GM21447 (cell line): ENCODE measurements at regions not wholly inside any gene's neighbourhood (a gene's known extent, or its start where the extent isn't known, plus 50 kb on each side); places are given as distances from the start of the nearest gene placed in this dataset.
"Not testable (repeated sequence)": the region's sequence is repeated elsewhere in the genome, so short reads cannot be mapped to it uniquely, and the experiment has no call there.

ENCODE experiments used
- ATAC-seq: cut with Tn5 transposase; IDR thresholded peaks from one replicate; pipeline ENCODE4 v1.9.1; 2021; ENCODE audit not compliant: unreplicated experiment

GRCh38 chr18:49731860-49732311 lies 81.4 kb downstream of the ACAA2 start:
- ATAC-seq, result no peak

GRCh38 chr18:49731421-49731841 lies 81.9 kb downstream of the ACAA2 start:
- no peak for ATAC-seq

- ATAC-seq, result no peak
Measured at GRCh38 chr18:49730951-49731391, 82.4 kb downstream of the ACAA2 start.

GRCh38 chr18:49728542-49728941 lies 84.8 kb downstream of the ACAA2 start:
- ATAC-seq, result no peak

GRCh38 chr18:49727816-49728215 lies 85.5 kb downstream of the ACAA2 start:
- ATAC-seq, result no peak

GRCh38 chr18:49726675-49726963 lies 86.7 kb downstream of the ACAA2 start:
- ATAC-seq, result no peak

GRCh38 chr18:49725809-49726674 lies 87.3 kb downstream of the ACAA2 start:
- ATAC-seq, result no peak

- ATAC-seq, result no peak
Measured at GRCh38 chr18:49723648-49724180, 89.6 kb downstream of the ACAA2 start.

- no peak for ATAC-seq
Measured at GRCh38 chr18:49722477-49722876, 90.9 kb downstream of the ACAA2 start.

GRCh38 chr18:49721981-49722380 lies 91.4 kb downstream of the ACAA2 start:
- no peak for ATAC-seq

- ATAC-seq, result not testable (repeated sequence)
Measured at GRCh38 chr18:49720944-49721343, 92.4 kb downstream of the ACAA2 start.

- no peak for ATAC-seq
Measured at GRCh38 chr18:49717617-49718016, 95.7 kb downstream of the ACAA2 start.

GRCh38 chr18:49716035-49716434 lies 97.3 kb downstream of the ACAA2 start:
- no peak for ATAC-seq

GRCh38 chr18:49709347-49709690 lies 104.0 kb downstream of the ACAA2 start:
- no peak for ATAC-seq

- no peak for ATAC-seq
Measured at GRCh38 chr18:49708662-49709346, 104.5 kb downstream of the ACAA2 start.

- no peak for ATAC-seq
Measured at GRCh38 chr18:49707599-49707998, 105.7 kb downstream of the ACAA2 start.

GRCh38 chr18:49704334-49704733 lies 109.0 kb downstream of the ACAA2 start:
- no peak for ATAC-seq

- no peak for ATAC-seq
Measured at GRCh38 chr18:49701190-49701589, 112.1 kb downstream of the ACAA2 start.

GRCh38 chr18:49699303-49699702 lies 114.0 kb downstream of the ACAA2 start:
- ATAC-seq, result no peak

- ATAC-seq, result no peak
Measured at GRCh38 chr18:49698525-49699025, 114.8 kb downstream of the ACAA2 start.

- no peak for ATAC-seq
Measured at GRCh38 chr18:49697757-49698524, 115.4 kb downstream of the ACAA2 start.
